ENCODE measurements at regions not wholly inside any gene's neighbourhood (a gene's known extent, or its start where the extent isn't known, plus 50 kb on each side); places are given as distances from the start of the nearest gene placed in this dataset.
"Not testable (repeated sequence)": the region's sequence is repeated elsewhere in the genome, so short reads cannot be mapped to it uniquely, and the experiment has no call there.

GRCh38 chr9:95570150-95570549, 53.4 kb upstream of the PTCH1 start:
- Histone ChIP-seq H2AK5ac (ENCODE audit: low read depth, low read length) (peak overlapping the region; percentile 18), H3K9me3 (replicated peaks in 1 of 2; ENCODE audit: control insufficient read depth in 2 of 2, insufficient read depth in 1 of 2, low read depth in 1 of 2, low read length in 2 of 2) (peaks cover 5 to 7% of the 10 kb centered on the region in 2 donors), H3K4me2 (ENCODE audit: insufficient read depth, low read length, poor library complexity, severe bottlenecking) (no peak overlapping the region), H3K27ac (replicated peaks; ENCODE audit: low read length) (peak overlapping the region; percentile 42), H2BK15ac (ENCODE audit: low read length) (no peak overlapping the region), H3K4me3 (ENCODE audit: low read length in 2 of 2) (no peak overlapping the region), H2BK120ac (ENCODE audit: low read depth, low read length) (no peak overlapping the region), H3K36me3 (replicated peaks in 1 of 2; ENCODE audit: control insufficient read depth in 2 of 2, insufficient read depth in 2 of 2, low read length in 2 of 2) (no peaks in the 10 kb centered on the region), H3K4me1 (ENCODE audit: control insufficient read depth in 2 of 2, insufficient read depth in 1 of 2, low read depth in 1 of 2, low read length in 2 of 2) (peaks cover 10 to 23% of the 10 kb centered on the region in 2 donors), H2BK5ac (ENCODE audit: low read length) (no peak overlapping the region), H2AFZ (ENCODE audit: low read length) (peak overlapping the region; percentile 83), H3K79me1 (ENCODE audit: low read depth, low read length) (peaks cover 4% of the 10 kb centered on the region), H3K18ac (ENCODE audit: low read length) (peak overlapping the region; percentile 59), H4K91ac (ENCODE audit: low read depth, low read length, poor library complexity) (no peak overlapping the region), H4K8ac (ENCODE audit: low read depth, low read length) (no peak overlapping the region), H3K14ac (ENCODE audit: low read length) (no peak overlapping the region), H2BK12ac (ENCODE audit: low read length) (no peak overlapping the region), H3K23ac (ENCODE audit: low read depth, low read length, poor library complexity) (no peak overlapping the region), H3K9ac (ENCODE audit: low read depth, low read length, poor library complexity) (no peak overlapping the region), H3K27me3 (ENCODE audit: control insufficient read depth in 3 of 3, insufficient read depth in 3 of 3, low read depth in 1 of 3, low read length in 3 of 3) (no peaks in the 10 kb centered on the region), H3K4ac (ENCODE audit: low read length) (no peak overlapping the region)
- DNase-seq (ENCODE audit: low spot score): no peak
- no CpG with 5 or more reads among the region's 22 CpGs for WGBS, 2 donors (ENCODE audit: extremely low coverage in 2 of 2, insufficient read length in 2 of 2, insufficient replicate concordance in 1 of 2)

GRCh38 chr9:95568735-95569134, 52.0 kb upstream of the PTCH1 start:
- not testable (repeated sequence) for H2BK12ac ChIP-seq (ENCODE audit: low read length); H3K18ac ChIP-seq (ENCODE audit: low read length); H3K4me3 ChIP-seq (ENCODE audit: low read length in 2 of 2); H3K79me1 ChIP-seq (ENCODE audit: low read depth, low read length); H3K36me3 ChIP-seq (replicated peaks in 1 of 2; ENCODE audit: control insufficient read depth in 2 of 2, insufficient read depth in 2 of 2, low read length in 2 of 2); H3K4me2 ChIP-seq (ENCODE audit: insufficient read depth, low read length, poor library complexity, severe bottlenecking); H3K14ac ChIP-seq (ENCODE audit: low read length); H2BK120ac ChIP-seq (ENCODE audit: low read depth, low read length); H4K91ac ChIP-seq (ENCODE audit: low read depth, low read length, poor library complexity); H2AFZ ChIP-seq (ENCODE audit: low read length); DNase-seq (ENCODE audit: low spot score); H2BK5ac ChIP-seq (ENCODE audit: low read length); H3K4ac ChIP-seq (ENCODE audit: low read length); H3K9ac ChIP-seq (ENCODE audit: low read depth, low read length, poor library complexity); H3K27ac ChIP-seq (replicated peaks; ENCODE audit: low read length); H3K9me3 ChIP-seq (replicated peaks in 1 of 2; ENCODE audit: control insufficient read depth in 2 of 2, insufficient read depth in 1 of 2, low read depth in 1 of 2, low read length in 2 of 2); H3K23ac ChIP-seq (ENCODE audit: low read depth, low read length, poor library complexity); H4K8ac ChIP-seq (ENCODE audit: low read depth, low read length); H3K27me3 ChIP-seq (ENCODE audit: control insufficient read depth in 3 of 3, insufficient read depth in 3 of 3, low read depth in 1 of 3, low read length in 3 of 3)
- Histone ChIP-seq H2BK15ac (ENCODE audit: low read length) (peak overlapping the region; percentile 94), H2AK5ac (ENCODE audit: low read depth, low read length) (peak overlapping the region; percentile 6), H3K4me1 (ENCODE audit: control insufficient read depth in 2 of 2, insufficient read depth in 1 of 2, low read depth in 1 of 2, low read length in 2 of 2) (peaks cover 10 to 21% of the 10 kb centered on the region in 2 donors)
- no CpG with 5 or more reads among the region's 10 CpGs for WGBS, 2 donors (ENCODE audit: extremely low coverage in 2 of 2, insufficient read length in 2 of 2, insufficient replicate concordance in 1 of 2)
